Keratinocyte (primary cell): ENCODE measurements at regions not wholly inside any gene's neighbourhood (a gene's known extent, or its start where the extent isn't known, plus 50 kb on each side); places are given as distances from the start of the nearest gene placed in this dataset.

ENCODE experiments used
- DNase-seq: peaks from one replicate; pipeline ENCODE4 v3.0.0-alpha.2; 2011; ENCODE audit warnings: low read depth, missing footprints, low spot score
- FAIRE-seq: peaks from 2 replicates; lab custom pipeline; 2011; peaks lifted over from hg19 to GRCh38; lab: Jason Lieb, UNC
- H2AFZ ChIP-seq: 2 replicates; pipeline ENCODE4 v1.6.0; 2012; ENCODE audit warnings: low read length, control low read depth, inconsistent platforms; ENCODE audit not compliant: control insufficient read depth
- H3K27ac ChIP-seq: 2 replicates; pipeline ENCODE4 v1.5.1; 2011; ENCODE audit warnings: low read length; ENCODE audit not compliant: control insufficient read depth, insufficient read depth
- H3K27me3 ChIP-seq: 3 replicates; pipeline ENCODE4 v1.6.0; 2011; ENCODE audit warnings: low read length; ENCODE audit not compliant: control insufficient read depth, insufficient read depth; ENCODE audit errors: extremely low read depth
- H3K36me3 ChIP-seq, 2 experiments: 2 replicates in 1 of 2; 3 replicates in 1 of 2; pipeline ENCODE4 v1.5.1; 2011; ENCODE audit warnings: low read length in 2 of 2, mild to moderate bottlenecking in 1 of 2; ENCODE audit not compliant: control insufficient read depth in 2 of 2, insufficient read depth in 2 of 2; ENCODE audit errors: extremely low read depth in 1 of 2
- H3K4me1 ChIP-seq: 3 replicates; pipeline ENCODE4 v1.5.1; 2011; ENCODE audit warnings: low read length; ENCODE audit not compliant: control insufficient read depth, insufficient read depth; ENCODE audit errors: extremely low read depth
- H3K4me2 ChIP-seq: 3 replicates; pipeline ENCODE4 v1.6.0; 2011; ENCODE audit warnings: low read depth, low read length; ENCODE audit not compliant: control insufficient read depth, insufficient read depth; ENCODE audit errors: extremely low read depth
- H3K4me3 ChIP-seq, 3 experiments: fragments of 200-600 bp in 1 of 3; sonication (generic) in 1 of 3; 2 replicates in 2 of 3; 3 replicates in 1 of 3; pipeline ENCODE4 v1.5.1; 2011 to 2016; ENCODE audit warnings: low read length in 3 of 3, mild to moderate bottlenecking in 3 of 3, control low read depth in 2 of 3, inconsistent platforms in 1 of 3, low read depth in 1 of 3, mixed read lengths in 1 of 3, mixed run types in 1 of 3, moderate library complexity in 1 of 3; ENCODE audit not compliant: control insufficient read depth in 2 of 3, insufficient read depth in 2 of 3; ENCODE audit errors: extremely low read depth in 1 of 3
- H3K79me2 ChIP-seq: 2 replicates; pipeline ENCODE4 v1.6.0; 2012; ENCODE audit warnings: low read length; ENCODE audit not compliant: control insufficient read depth, insufficient read depth
- H3K9ac ChIP-seq: 3 replicates; pipeline ENCODE4 v1.6.0; 2011; ENCODE audit warnings: low read length; ENCODE audit not compliant: control insufficient read depth, insufficient read depth; ENCODE audit errors: extremely low read depth
- H3K9me1 ChIP-seq: 3 replicates; pipeline ENCODE4 v1.6.0; 2011; ENCODE audit warnings: low read length; ENCODE audit not compliant: control insufficient read depth, insufficient read depth; ENCODE audit errors: extremely low read depth
- H3K9me3 ChIP-seq: 2 replicates; pipeline ENCODE4 v1.5.1; 2012; ENCODE audit warnings: low read depth, low read length; ENCODE audit not compliant: control insufficient read depth
- H4K20me1 ChIP-seq: 3 replicates; pipeline ENCODE4 v1.6.0; 2011; ENCODE audit warnings: low read length; ENCODE audit not compliant: control insufficient read depth, insufficient read depth; ENCODE audit errors: extremely low read depth
- EZH2 ChIP-seq: IDR thresholded peaks from one replicate; pipeline ENCODE4 v1.6.1; 2012; ENCODE audit warnings: inconsistent platforms, mild to moderate bottlenecking, low read length, moderate library complexity
- dilution Hi-C: fragments of 300-500 bp; cut with MboI; formaldehyde crosslinking; loops from one replicate; pipeline ENCODE4 v1.7.0; 2020; ENCODE audit warnings: low sequenced_read_pairs; ENCODE audit not compliant: extremely low pct_ligation_motif_present
- TF ChIP-seq, protein P1 (sequence below), 3 experiments: IDR thresholded peaks in 1 of 3; conservative IDR thresholded peaks in 1 of 3; optimal IDR thresholded peaks in 1 of 3; 2 replicates in 2 of 3; 3 replicates in 1 of 3; pipeline versions ENCODE3 to v1.5.1; 2011; ENCODE audit warnings: low read length in 3 of 3, mild to moderate bottlenecking in 3 of 3, moderate library complexity in 2 of 3, control low read depth in 1 of 3, inconsistent platforms in 1 of 3; ENCODE audit not compliant: insufficient read depth in 2 of 3; ENCODE audit errors: extremely low read depth in 1 of 3

DNA sequence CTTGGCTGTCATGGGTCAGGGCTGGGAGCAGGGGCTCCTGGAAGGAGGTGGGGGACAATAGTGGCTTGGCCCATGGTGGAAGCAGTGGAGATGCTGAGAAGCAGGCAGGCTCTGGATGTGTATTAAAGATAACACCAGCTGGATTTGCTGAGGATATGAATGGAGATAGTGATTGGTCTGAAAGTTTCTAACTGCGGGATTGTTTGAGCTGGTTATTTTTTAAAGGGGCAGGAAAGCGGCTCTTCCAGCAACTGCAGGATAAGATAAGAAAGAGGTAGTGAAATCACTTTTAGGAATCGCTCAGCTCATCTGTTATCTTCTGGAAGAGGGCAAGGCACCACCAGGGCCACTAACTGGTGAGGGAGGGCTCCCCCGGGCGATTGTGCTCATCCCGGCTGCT, 125.5 kb downstream of the TENT4A start:
- no peaks in the 10 kb centered on the region for H3K27me3 ChIP-seq

DNA sequence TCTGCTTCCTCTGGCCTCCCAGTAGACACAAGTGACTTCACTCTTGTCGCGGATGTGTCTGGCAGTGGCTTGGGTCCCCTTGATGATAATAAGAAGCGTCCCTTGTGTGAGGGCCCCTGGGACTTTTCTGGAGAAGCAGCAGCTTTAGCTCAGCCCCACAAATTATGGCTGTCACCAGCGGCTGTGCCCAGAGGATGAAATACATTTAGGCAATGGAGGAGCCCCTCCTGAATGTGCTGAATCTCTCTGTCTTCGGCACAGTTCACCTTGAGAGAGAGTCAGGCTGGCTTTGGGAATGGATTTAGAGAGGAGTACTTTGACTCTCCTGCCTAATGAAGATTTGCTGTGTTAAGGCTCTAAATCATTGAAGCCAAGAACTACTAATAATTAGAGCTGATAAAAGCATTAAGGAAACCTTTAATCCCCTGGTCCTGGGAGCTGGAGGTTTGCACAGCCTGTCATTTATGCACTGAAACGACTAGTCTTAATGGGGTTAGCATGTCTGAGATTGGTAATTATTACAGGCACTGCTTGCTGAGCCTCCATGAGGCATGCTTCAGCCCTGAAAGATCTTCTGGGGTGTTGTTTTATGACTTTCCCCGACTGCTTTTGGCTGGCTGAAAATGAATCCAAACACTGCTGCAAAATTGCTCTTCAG, 127.0 kb downstream of the TENT4A start:
- Histone ChIP-seq H3K4me2 (no peak overlapping the region), H3K36me3 (no peaks in the 10 kb centered on the region), H2AFZ (no peak overlapping the region), H3K27ac (no peak overlapping the region), H3K4me3 (no peak overlapping the region), H3K9me1 (no peaks in the 10 kb centered on the region), H3K79me2 (no peaks in the 10 kb centered on the region), H3K4me1 (no peaks in the 10 kb centered on the region), H4K20me1 (no peaks in the 10 kb centered on the region), H3K27me3 (no peaks in the 10 kb centered on the region), H3K9ac (no peak overlapping the region), H3K9me3 (no peaks in the 10 kb centered on the region)
- no peak for TF ChIP-seq EZH2
- TF ChIP-seq, protein P1, sequence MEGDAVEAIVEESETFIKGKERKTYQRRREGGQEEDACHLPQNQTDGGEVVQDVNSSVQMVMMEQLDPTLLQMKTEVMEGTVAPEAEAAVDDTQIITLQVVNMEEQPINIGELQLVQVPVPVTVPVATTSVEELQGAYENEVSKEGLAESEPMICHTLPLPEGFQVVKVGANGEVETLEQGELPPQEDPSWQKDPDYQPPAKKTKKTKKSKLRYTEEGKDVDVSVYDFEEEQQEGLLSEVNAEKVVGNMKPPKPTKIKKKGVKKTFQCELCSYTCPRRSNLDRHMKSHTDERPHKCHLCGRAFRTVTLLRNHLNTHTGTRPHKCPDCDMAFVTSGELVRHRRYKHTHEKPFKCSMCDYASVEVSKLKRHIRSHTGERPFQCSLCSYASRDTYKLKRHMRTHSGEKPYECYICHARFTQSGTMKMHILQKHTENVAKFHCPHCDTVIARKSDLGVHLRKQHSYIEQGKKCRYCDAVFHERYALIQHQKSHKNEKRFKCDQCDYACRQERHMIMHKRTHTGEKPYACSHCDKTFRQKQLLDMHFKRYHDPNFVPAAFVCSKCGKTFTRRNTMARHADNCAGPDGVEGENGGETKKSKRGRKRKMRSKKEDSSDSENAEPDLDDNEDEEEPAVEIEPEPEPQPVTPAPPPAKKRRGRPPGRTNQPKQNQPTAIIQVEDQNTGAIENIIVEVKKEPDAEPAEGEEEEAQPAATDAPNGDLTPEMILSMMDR (optimal IDR thresholded peaks at IDR 0.05 in 1 of 3, IDR thresholded peaks at IDR 0.05 in 1 of 3, conservative IDR thresholded peaks at IDR 0.05 in 1 of 3; ENCODE audit: extremely low read depth in 1 of 3, insufficient read depth in 2 of 3, low read length in 3 of 3) = no peak
- dilution Hi-C loops = no loop called here
- DNase-seq (no peak), FAIRE-seq (no peak)

More for the DNA sequence above, 125.5 kb downstream of the TENT4A start:
- Histone ChIP-seq H3K4me3 (no peak overlapping the region), H3K79me2 (no peaks in the 10 kb centered on the region), H4K20me1 (no peaks in the 10 kb centered on the region), H3K4me2 (no peak overlapping the region), H3K36me3 (no peaks in the 10 kb centered on the region), H2AFZ (no peak overlapping the region), H3K9me3 (no peaks in the 10 kb centered on the region), H3K9me1 (no peaks in the 10 kb centered on the region), H3K27ac (no peak overlapping the region), H3K9ac (no peak overlapping the region), H3K4me1 (no peaks in the 10 kb centered on the region)
- DNase-seq (no peak), FAIRE-seq (no peak)
- TF ChIP-seq EZH2 = no peak
- TF ChIP-seq, protein P1 (optimal IDR thresholded peaks at IDR 0.05 in 1 of 3, IDR thresholded peaks at IDR 0.05 in 1 of 3, conservative IDR thresholded peaks at IDR 0.05 in 1 of 3; ENCODE audit: extremely low read depth in 1 of 3, insufficient read depth in 2 of 3, low read length in 3 of 3) = no peak
- dilution Hi-C loops = no loop called here
